Dermis microvascular lymphatic vessel endothelial cell (primary cell): ENCODE measurements at regions not wholly inside any gene's neighbourhood (a gene's known extent, or its start where the extent isn't known, plus 50 kb on each side); places are given as distances from the start of the nearest gene placed in this dataset.

Experiments
- DNase-seq, 2 donors: peaks; one replicate each; pipeline versions ENCODE4 v3.0.0 to v3.0.0-alpha.2; 2010; ENCODE audit warnings: low read depth in 2 of 2

DNA sequence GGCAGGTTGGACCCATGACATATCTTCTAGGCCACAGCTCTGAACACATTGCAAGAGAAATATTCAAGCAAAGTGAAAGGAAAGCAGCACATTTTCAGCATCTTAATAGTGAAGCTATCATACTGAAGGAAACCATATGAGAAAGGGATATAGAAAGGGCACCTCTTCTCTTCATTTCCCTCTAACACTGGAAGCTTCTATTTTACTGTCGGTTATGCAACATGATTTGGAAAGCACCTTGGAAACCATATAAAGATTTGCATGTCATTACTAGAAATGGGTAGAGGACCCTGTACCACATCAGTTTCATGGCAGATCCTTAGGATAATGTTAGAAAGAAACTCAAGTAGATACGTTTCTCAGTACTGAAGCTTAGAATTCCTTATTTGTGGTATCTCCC lies 70.5 kb upstream of the HMGN3 start:
- DNase-seq = no peak

DNA sequence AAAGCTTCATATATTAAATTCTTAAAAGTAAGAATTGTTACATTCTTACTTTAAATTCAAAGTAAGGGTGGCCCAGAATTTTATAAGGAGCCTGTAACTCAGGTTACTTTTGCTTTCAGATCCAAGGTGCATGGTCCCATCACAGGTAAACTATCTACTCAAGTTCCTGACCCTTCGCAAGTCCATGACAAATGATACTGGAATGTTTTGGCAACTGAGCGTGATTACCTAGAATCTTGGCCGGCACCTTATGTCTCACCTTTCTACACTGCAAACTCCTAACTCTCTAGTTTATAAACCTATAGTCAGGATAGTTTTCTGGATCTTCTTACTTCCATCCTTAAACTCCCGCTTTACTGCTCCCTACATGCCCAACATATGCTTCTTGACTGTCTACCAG lies 67.9 kb upstream of the HMGN3 start:
- DNase-seq = no peak

DNA sequence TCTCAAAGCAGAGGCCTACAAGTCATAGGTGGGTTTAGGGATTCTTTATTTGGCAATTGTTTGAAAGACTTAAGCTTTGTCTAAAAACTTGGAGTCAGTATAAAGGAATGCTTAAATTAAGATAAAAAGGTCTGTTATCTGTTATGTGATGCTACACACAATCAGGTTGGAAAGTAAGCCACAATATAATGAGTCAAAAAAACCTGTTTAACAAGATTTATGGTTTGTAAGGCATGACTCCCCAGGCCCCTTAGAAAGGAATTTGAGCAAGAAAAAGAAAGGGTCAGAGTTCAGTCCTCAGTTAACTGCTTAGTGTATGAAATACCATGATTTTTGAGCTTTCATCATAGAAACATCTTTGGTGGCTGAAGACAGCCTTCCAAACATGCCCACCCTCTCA lies 66.8 kb upstream of the HMGN3 start:
- DNase-seq = no peak

DNA sequence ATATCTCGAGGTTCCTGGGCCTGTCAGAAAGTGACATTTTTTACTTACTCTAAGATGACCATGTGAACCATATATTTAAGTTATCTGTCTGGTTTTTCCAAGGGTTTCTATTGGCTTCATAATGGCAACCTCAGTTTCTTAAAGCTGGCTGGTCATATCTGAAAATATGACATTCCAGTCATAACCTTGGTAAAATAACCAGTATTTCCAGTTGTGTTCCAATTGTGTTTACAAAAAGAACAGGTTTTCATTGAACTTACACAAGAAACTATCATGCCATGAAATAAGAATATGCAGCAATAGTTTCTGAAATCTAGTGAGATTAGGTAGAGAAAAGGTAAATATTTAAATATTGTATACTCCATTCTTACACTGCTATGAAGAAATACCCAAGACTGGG lies 61.7 kb upstream of the HMGN3 start:
- no peak for DNase-seq
